GM12892 (cell line): ENCODE measurements at regions not wholly inside any gene's neighbourhood (a gene's known extent, or its start where the extent isn't known, plus 50 kb on each side); places are given as distances from the start of the nearest gene placed in this dataset.

Source experiments
- DNase-seq: peaks from one replicate; pipeline ENCODE4 v3.0.0; 2011; ENCODE audit not compliant: insufficient read length
- FAIRE-seq: peaks from 2 replicates; lab custom pipeline; 2011; peaks lifted over from hg19 to GRCh38; lab: Jason Lieb, UNC
- POLR2A ChIP-seq: IDR thresholded peaks from 2 replicates; pipeline ENCODE4 v1.6.1; 2011; ENCODE audit warnings: low read depth, low read length, control low read depth
- POLR2AphosphoS5 ChIP-seq: IDR thresholded peaks from 2 replicates; pipeline ENCODE4 v1.6.1; 2011; ENCODE audit warnings: low read depth, low read length, control low read depth
- TAF1 ChIP-seq: IDR thresholded peaks from 2 replicates; pipeline ENCODE4 v1.6.1; 2011; ENCODE audit warnings: low read depth, mild to moderate bottlenecking, control low read depth, low read length, borderline replicate concordance

DNA sequence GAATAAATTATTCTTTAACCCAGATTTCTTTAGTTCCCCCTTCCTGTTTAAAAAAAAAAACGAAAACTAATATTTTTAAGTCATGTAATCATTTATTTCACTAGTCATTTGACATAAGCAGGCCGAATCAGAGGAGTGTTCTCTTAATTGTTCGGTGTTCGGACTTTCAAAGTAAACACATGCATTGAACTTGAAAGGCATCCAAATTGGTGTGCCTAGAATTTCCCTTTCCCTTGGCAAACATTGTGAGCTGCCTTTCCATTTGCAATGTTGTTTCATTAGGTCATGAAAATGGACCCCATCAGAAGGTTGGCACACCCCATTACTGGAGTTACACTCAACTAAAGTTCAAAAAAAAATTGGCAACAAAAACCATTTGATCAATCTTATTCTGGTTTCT lies 283.0 kb upstream of the MARCKS start:
- no peak for FAIRE-seq
- no peak for TF ChIP-seq POLR2A
- no peak for TF ChIP-seq TAF1
- no peak for TF ChIP-seq POLR2AphosphoS5
- no peak for DNase-seq

DNA sequence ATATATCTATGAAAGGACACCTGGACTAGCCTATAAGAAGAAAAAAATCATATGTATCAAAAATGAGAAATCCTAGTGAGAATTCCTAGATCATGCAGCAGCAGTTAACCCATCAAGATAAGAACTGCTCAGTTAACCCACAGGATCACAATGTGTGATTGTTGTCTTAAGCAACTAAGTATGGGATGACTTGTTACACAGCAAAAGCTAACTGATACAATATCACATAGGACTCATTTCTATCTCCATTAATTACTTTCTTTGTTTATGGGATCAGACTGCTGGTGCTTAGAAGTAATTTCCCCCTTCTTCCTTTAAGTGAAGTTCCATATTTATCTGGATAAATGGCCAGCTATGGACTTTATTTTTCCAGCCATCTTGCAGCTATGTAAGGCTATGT lies 280.8 kb upstream of the MARCKS start:
- no peak for DNase-seq
- FAIRE-seq, result peak; percentile 24
- TF ChIP-seq POLR2AphosphoS5 (no peak), POLR2A (no peak), TAF1 (no peak)

DNA sequence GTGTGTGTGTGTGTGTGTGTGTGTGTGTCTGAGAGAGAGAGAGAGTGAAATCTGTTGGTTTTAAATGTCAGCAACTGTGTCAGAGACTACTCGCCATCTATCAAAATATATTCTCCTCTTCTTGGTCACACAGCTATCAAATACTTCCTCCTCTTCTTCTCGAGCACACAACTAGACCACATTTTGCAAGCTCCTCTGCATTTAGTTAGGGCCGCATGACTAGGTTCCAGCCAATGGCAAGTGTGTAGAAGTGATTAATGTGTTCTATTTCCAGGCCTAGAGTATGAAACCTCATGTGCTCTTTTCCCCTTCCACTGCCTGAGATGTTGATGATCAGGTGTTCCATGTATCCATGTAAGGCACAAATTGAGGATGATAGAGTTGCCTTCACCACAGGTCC lies 278.5 kb upstream of the MARCKS start:
- FAIRE-seq (no peak), DNase-seq (no peak)
- no peak for TF ChIP-seq POLR2A

DNA sequence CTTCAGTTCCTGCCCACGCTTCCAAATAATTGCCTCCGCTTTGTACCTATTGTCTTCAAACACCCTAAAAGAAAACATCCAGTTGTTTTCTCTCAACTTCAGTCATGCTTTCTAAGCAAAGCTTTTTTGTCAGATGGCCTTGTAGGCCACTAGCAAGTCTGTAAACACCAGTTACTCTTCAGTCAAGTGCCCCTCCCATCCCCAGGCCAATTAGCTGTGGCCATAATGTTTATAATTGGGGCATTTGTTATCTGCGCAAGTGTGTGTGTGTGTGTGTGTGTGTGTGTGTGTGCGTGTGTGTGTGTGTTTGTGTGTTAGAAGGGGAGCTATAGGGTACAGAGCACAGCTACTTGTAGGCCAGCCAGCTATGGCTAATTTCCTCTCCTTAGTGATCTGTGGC lies 272.4 kb upstream of the MARCKS start:
- TF ChIP-seq POLR2AphosphoS5, result no peak
- TF ChIP-seq TAF1, result no peak
- TF ChIP-seq POLR2A, result no peak
- DNase-seq (no peak), FAIRE-seq (no peak)

DNA sequence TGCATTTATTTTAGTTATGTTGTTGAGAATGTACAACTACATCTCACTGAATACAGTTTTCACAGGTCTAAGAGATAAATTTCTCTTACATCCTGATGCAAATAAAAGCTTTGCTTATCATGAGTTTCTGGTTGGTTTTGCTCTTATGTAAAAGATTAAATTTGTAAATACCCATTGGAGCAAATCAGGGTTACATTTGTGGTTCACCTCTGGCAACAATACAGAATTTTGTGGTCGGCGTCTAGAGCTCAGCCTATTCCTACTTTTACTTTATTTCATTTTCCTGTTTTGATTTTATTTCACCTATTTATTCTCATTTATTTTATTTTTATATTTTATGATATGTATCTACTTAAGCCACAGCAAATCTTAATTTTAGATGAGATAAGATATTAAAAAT lies 271.9 kb upstream of the MARCKS start:
- FAIRE-seq (no peak), DNase-seq (no peak)
- TF ChIP-seq POLR2A (no peak), TAF1 (no peak), POLR2AphosphoS5 (no peak)

DNA sequence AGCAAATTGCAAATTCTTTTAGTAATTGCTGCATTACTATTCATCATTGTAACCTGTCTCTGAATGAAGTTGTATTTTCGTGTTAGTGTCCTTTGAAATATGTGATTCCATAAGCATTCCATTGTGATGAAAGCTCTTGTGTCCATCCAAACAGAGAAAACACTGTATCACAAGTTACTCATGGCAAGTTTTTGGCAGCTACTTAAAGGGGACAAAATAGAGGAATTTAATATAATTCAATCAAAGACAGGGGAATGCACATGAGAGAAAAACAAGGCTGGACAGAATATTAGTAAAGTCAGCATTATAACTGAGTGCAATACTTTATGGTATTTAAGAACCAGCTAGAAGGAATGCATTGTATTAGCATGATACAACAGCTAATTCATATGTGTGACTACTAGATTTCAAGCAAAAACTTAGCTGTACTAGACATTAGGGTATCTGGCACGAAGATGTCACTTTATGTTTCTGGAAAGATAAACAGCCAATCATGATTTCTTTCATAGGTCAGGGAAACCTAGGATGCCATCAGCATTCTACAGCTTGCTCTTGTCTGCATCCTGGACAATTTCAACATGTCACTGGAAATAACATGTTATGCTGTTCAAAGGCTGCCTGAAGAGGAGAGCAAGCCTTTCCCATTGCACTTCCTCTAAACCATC lies 270.6 kb upstream of the MARCKS start:
- TF ChIP-seq POLR2AphosphoS5 (no peak), TAF1 (no peak), POLR2A (no peak)
- no peak for FAIRE-seq
- DNase-seq, result no peak

DNA sequence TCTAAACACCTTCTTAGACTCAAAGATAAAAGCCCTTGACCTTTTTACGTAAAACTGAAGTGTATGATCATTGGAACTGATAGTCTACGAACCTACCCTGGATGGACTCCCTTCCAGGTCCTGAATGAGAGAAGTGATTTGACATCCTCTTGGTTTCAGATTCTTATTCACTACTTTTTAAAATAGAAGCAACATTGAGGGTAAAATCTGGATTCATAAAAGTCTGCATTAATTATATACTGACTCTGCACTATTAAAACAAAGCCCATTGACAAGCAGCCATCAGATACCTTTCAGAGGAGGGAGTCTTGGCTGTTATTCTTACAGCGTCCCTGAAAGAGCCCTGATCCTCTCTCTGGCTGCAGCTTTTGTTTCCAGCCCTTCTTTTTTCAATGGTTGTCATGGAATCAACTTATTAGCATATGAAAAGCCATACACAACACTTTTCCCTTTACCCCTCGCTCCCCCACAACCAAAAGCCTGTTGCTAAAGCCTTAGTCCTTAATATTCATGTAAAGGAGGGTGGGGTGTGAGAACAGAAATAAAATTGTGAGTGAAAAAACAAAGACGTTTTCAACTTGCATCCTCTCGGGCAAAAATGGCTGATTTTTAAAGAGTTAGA lies 270.0 kb upstream of the MARCKS start:
- FAIRE-seq (no peak), DNase-seq (no peak)
- TF ChIP-seq POLR2A, result no peak
- TF ChIP-seq POLR2AphosphoS5, result no peak
- no peak for TF ChIP-seq TAF1

DNA sequence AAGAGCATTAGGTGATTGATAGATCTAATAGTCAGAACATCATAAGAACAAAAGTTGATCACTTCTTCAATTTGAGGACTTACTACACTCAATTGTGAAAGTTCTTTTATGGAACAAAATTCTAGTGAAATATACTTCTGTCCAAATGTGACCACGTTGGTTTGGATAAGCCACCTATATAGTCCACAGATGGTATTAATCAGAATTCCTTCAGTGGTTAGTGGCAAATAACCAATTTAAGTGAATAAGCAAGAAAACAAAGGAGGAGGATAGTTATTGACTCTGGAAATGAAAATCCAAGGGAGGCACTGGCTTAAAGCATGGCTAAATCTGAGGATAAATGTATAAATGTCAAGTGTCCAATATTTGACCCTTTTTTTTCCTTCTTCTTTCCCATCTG lies 268.5 kb upstream of the MARCKS start:
- FAIRE-seq (no peak), DNase-seq (no peak)
- TF ChIP-seq POLR2A (no peak), POLR2AphosphoS5 (no peak), TAF1 (no peak)

DNA sequence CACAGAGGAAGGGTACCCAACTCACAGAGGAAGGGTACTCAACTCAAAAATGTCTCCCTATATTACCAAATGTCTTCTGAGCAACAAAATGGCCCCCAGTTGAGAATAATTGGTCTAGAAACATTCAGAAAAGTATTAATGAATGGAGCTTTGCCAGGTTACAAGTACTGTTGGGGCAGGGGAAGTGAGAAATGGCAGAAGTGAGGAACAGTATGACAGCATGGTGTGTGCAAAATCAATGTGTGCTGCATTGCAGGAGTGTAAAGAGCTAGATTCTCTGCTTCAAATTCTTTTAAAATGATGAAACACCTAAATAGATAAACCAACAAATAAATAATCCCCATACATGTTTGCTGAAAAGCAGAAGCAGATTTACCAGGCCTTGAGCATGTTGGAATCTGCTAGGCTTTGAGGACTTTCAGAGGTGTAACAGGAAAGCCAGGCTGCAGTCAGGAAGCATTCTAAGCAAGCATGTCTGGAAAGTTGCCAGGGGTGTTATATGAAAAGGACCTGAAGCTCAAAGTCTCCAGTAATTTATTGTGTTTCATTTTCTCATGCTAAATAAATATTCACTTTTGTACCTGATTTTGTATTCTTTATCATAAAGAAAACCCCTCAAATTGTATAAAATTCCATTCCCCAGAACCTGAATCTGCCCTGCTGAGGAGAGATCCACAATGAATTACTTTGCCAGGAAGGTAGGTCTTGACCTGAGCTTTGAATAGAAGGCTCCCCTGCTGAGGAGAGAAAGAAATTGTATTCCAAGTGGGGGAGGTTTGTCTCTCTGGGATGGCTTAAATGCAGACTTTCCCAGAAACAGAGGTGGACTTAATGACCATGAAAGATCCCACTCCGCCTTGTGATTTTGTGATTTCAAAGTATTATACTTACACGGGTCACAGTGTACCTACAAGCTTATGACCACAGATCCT lies 265.0 kb upstream of the MARCKS start:
- DNase-seq (no peak), FAIRE-seq (no peak)
- TF ChIP-seq POLR2A, result no peak
- no peak for TF ChIP-seq POLR2AphosphoS5
- no peak for TF ChIP-seq TAF1

DNA sequence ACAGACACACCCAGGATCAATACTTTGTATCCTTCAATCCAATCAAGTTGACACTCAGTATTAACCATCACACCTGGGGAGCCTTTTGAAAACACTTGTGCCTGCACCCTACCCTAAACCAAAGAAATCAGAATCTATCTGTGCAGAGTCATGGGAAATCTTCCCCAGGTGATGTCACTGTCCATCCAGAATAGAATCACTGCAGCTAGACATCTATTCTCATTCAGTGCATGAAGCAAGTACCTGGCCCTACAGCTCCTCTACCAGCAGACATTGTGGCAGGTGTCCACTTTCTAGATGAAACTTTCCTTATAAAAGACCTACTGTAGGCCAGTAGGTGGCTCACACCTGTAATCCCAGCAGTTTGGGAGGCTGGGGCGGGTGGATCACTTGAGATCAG lies 262.4 kb upstream of the MARCKS start:
- FAIRE-seq, result no peak
- TF ChIP-seq POLR2A (no peak), POLR2AphosphoS5 (no peak), TAF1 (no peak)

DNA sequence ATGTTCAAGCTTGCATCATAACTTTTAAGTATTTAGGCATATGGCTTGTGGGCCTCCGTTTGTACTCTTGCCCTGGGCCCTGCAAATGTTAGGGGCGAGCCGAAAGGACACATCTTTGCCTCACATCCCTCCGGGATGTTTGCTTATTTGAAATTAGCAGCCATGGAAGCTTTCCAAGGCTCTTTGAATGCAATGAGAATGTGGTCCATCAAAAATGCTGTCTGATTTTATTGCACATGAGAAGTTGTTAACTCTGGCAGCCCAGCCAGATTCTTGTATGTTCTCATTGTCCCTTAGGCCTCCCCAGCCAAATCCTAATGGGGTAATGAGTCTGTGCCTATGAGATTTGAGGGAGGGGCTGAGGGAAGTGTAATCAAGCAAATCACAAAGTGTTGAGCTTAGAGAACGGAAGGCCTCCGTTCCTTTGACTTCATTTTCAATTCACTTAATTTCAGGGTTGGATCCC lies 261.2 kb upstream of the MARCKS start:
- TF ChIP-seq POLR2AphosphoS5, result no peak
- no peak for TF ChIP-seq POLR2A
- no peak for TF ChIP-seq TAF1
- no peak for FAIRE-seq
- no peak for DNase-seq

More for the DNA sequence above, 262.4 kb upstream of the MARCKS start:
- no peak for DNase-seq
